Kidney (tissue), 13 donors: ENCODE measurements at regions not wholly inside any gene's neighbourhood (a gene's known extent, or its start where the extent isn't known, plus 50 kb on each side); places are given as distances from the start of the nearest gene placed in this dataset.

Source experiments
- DNase-seq, 5 donors: peaks; one replicate each; pipeline ENCODE4 v3.0.0-alpha.2; 2013 to 2020
- FAIRE-seq: peaks from 2 replicates; lab custom pipeline; 2012; peaks lifted over from hg19 to GRCh38; lab: Jason Lieb, UNC
- H3K27ac ChIP-seq, 2 donors: one replicate each; pipeline ENCODE4 v1.7.0; 2013; ENCODE audit warnings: low read depth in 2 of 2, low read length in 2 of 2, inconsistent platforms in 1 of 2
- H3K27me3 ChIP-seq: one replicate; pipeline ENCODE4 v1.7.1; 2013; ENCODE audit warnings: low read length, inconsistent platforms; ENCODE audit not compliant: control insufficient read depth, insufficient read depth
- H3K36me3 ChIP-seq, 3 donors: one replicate each; pipeline versions ENCODE4 v1.7.0 to v1.7.1; 2013; ENCODE audit warnings: low read length in 3 of 3, control low read depth in 1 of 3, inconsistent platforms in 1 of 3; ENCODE audit not compliant: insufficient read depth in 3 of 3, control insufficient read depth in 2 of 3
- H3K4me1 ChIP-seq, 3 donors: one replicate each; pipeline versions ENCODE4 v1.7.0 to v1.7.1; 2013; ENCODE audit warnings: low read length in 3 of 3, inconsistent platforms in 1 of 3, low read depth in 1 of 3; ENCODE audit not compliant: control insufficient read depth in 2 of 3, insufficient read depth in 2 of 3
- H3K4me3 ChIP-seq, 3 donors: one replicate each; pipeline versions ENCODE4 v1.7.0 to v1.8.1; 2013; ENCODE audit warnings: low read length in 3 of 3, control low read depth in 1 of 3, inconsistent platforms in 1 of 3
- H3K9ac ChIP-seq, 3 donors: one replicate each; pipeline versions ENCODE4 v1.7.0 to v1.7.1; 2013; ENCODE audit warnings: low read length in 3 of 3, control low read depth in 1 of 3, inconsistent platforms in 1 of 3
- H3K9me3 ChIP-seq, 3 donors: one replicate each; pipeline versions ENCODE4 v1.7.0 to v1.7.1; 2013; ENCODE audit warnings: low read length in 3 of 3, control low read depth in 1 of 3, inconsistent platforms in 1 of 3; ENCODE audit not compliant: control insufficient read depth in 2 of 3, insufficient read depth in 1 of 3
- intact Hi-C: fragments of 100-400 bp; cut with DNase I; formaldehyde crosslinking; loops from one replicate; pipeline ENCODE4 v1.11.1; 2022
- TF ChIP-seq, protein P1 (sequence below): IDR thresholded peaks from 3 replicates; pipeline ENCODE4 v1.5.1; 2012; ENCODE audit warnings: mild to moderate bottlenecking, moderate library complexity, borderline replicate concordance; ENCODE audit not compliant: insufficient read depth; ENCODE audit errors: extremely low read depth
- donor health status: control.
- donor health status: control.
- donor health status: control.
- donor health status: control.
- donor health status: control.
- donor health status: DM: yes; HTN: yes; CAD: no.
- donor health status: Normal renal cell carcinoma (clear cell type).

DNA sequence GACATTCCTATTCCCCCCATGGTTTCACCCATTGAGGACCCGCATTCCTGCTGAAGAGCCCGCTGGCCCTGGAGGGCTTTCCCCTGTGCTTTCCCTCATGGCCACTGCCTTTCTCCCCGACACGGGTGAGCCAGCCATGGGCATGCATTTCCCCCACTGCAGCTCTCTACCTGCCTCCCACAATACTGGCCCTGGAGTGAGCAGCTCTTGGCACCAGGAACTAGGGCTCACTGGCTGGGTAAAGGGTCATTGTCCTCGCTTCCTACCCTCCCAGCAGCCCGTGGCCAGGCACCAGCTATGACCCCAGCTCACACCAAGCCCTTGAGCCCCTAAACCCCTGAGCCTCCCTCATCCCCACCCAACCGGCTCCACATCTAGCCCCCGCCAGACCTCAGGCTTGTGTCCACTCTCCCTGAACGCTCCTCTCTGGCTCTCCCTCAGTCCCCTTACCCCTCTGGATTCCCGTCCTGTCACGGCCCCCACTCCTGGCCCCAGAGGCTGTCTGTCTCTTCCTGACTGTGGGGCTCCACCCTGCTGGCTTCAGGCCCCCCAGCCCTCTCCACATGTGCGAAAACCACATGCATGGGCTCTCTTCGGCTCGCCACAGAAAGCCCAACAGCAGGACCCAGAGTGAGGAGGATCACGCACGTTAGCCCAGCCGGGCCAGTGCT is 199.8 kb downstream of the ZFP36L2 start:
- no peak overlapping the region for H3K9ac ChIP-seq
- no peak overlapping the region for H3K27ac ChIP-seq
- H3K9me3 ChIP-seq, result no peaks in the 10 kb centered on the region
- TF ChIP-seq, protein P1, sequence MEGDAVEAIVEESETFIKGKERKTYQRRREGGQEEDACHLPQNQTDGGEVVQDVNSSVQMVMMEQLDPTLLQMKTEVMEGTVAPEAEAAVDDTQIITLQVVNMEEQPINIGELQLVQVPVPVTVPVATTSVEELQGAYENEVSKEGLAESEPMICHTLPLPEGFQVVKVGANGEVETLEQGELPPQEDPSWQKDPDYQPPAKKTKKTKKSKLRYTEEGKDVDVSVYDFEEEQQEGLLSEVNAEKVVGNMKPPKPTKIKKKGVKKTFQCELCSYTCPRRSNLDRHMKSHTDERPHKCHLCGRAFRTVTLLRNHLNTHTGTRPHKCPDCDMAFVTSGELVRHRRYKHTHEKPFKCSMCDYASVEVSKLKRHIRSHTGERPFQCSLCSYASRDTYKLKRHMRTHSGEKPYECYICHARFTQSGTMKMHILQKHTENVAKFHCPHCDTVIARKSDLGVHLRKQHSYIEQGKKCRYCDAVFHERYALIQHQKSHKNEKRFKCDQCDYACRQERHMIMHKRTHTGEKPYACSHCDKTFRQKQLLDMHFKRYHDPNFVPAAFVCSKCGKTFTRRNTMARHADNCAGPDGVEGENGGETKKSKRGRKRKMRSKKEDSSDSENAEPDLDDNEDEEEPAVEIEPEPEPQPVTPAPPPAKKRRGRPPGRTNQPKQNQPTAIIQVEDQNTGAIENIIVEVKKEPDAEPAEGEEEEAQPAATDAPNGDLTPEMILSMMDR, result no peak
- FAIRE-seq, result no peak
- no peaks in the 10 kb centered on the region for H3K36me3 ChIP-seq
- DNase-seq, result no peak
- H3K4me1 ChIP-seq, result peaks cover 0 to 4% (median 3%) of the 10 kb centered on the region in 3 donors
- no peaks in the 10 kb centered on the region for H3K27me3 ChIP-seq
- H3K4me3 ChIP-seq, result no peak overlapping the region
- intact Hi-C loops, result no loop called here

DNA sequence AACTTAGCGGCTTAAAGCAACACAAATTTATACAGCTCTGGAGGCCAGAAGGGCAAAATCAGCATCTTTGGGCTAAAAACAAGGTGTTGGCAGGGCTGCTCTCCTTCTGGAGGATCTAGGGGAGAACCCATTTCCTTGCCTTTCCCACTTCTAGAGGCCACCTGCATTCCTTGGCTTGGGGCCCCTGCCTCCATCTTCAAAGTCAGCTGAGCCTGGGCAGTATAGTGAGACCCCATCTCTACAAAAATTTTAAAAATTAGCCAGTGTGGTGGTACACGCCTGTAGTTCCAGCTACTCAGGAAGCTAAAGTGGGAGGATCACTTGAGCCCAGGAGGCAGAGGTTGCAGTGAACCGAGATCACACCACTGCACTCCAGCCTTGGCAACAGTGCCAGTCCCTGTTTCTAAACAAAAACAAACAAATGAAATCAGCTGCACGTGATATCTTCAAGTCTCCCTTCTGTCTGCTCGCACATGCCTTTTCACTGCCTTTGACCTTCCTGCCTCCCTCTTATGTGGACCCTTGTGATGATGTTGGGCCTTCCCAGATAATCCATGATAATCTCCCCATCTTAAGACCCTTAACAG is 200.6 kb downstream of the ZFP36L2 start:
- Histone ChIP-seq H3K36me3 (no peaks in the 10 kb centered on the region), H3K27me3 (no peaks in the 10 kb centered on the region), H3K4me1 (peaks cover 0 to 4% (median 3%) of the 10 kb centered on the region in 3 donors), H3K9ac (no peak overlapping the region), H3K9me3 (no peaks in the 10 kb centered on the region), H3K4me3 (no peak overlapping the region), H3K27ac (no peak overlapping the region)
- FAIRE-seq (no peak), DNase-seq (no peak)
- intact Hi-C loops, result no loop called here
- TF ChIP-seq, protein P1, result no peak

DNA sequence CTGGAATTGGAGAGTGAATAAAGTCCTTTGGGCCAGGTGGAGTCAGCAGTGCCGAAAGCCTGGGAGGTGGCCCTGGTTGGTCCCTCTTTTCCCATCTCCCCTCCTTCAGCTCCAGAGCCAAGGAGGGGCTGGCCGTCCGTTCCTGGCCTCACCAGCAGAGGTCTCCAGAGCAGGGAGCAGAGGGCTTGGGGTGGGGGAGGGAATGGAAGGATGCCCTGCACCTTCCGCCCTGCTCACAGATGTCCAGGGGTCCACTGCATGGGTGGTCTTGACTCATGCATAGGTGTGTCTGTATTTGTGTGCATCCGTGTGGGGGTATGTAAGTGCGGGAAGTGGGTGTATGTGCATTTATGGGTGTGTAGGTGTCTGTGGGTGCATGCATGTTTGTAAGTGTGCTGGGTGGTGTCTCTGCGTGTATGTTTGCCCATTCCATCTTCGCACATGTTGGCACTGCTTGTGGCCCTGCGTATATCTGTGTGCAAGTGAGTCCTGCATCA is 201.8 kb downstream of the ZFP36L2 start:
- H3K4me3 ChIP-seq, result no peak overlapping the region
- DNase-seq, result peak; percentile 85 to 88 (median 88)
- H3K4me1 ChIP-seq, result peaks cover 0 to 4% (median 3%) of the 10 kb centered on the region in 3 donors
- no peaks in the 10 kb centered on the region for H3K27me3 ChIP-seq
- peaks cover 0 to 8% (median 0%) of the 10 kb centered on the region in 3 donors for H3K9me3 ChIP-seq
- FAIRE-seq, result no peak
- TF ChIP-seq, protein P1, result peak; percentile 90
- intact Hi-C loops, result loop anchor here (5.0 kb wide), 1 partner anchor 203 kb away; the partner anchor contains the start of gene ZFP36L2
- H3K27ac ChIP-seq, result no peak overlapping the region
- no peaks in the 10 kb centered on the region for H3K36me3 ChIP-seq
- no peak overlapping the region for H3K9ac ChIP-seq
